Amniotic epithelial cell (primary cell): ENCODE measurements at regions not wholly inside any gene's neighbourhood (a gene's known extent, or its start where the extent isn't known, plus 50 kb on each side); places are given as distances from the start of the nearest gene placed in this dataset.

Source experiments
- DNase-seq: peaks from one replicate; pipeline ENCODE4 v3.0.0-alpha.2; 2010; ENCODE audit warnings: low read depth

- DNase-seq: no peak
These were observed 89.3 kb upstream of the NKX1-1 start for GRCh38 chr4:1495416-1496115.

GRCh38 chr4:1494416-1495315 lies 88.4 kb upstream of the NKX1-1 start:
- DNase-seq: no peak

GRCh38 chr4:1493540-1494287 lies 87.5 kb upstream of the NKX1-1 start:
- no peak for DNase-seq

GRCh38 chr4:1492651-1493539 lies 86.7 kb upstream of the NKX1-1 start:
- DNase-seq: no peak

- no peak for DNase-seq
These were observed 85.9 kb upstream of the NKX1-1 start for GRCh38 chr4:1492142-1492457.

- DNase-seq: no peak
These were observed 85.3 kb upstream of the NKX1-1 start for GRCh38 chr4:1491328-1492141.

- no peak for DNase-seq
These were observed 84.5 kb upstream of the NKX1-1 start for GRCh38 chr4:1490654-1491327.

GRCh38 chr4:1490011-1490653 lies 83.9 kb upstream of the NKX1-1 start:
- DNase-seq: no peak

- no peak for DNase-seq
These were observed 83.4 kb upstream of the NKX1-1 start for GRCh38 chr4:1489639-1489995.

GRCh38 chr4:1488831-1489638 lies 82.8 kb upstream of the NKX1-1 start:
- DNase-seq: no peak

- DNase-seq: no peak
These were observed 82.1 kb upstream of the NKX1-1 start for GRCh38 chr4:1488357-1488756.

- no peak for DNase-seq
These were observed 81.5 kb upstream of the NKX1-1 start for GRCh38 chr4:1487761-1488160.

GRCh38 chr4:1487106-1487505 lies 80.9 kb upstream of the NKX1-1 start:
- no peak for DNase-seq

- DNase-seq: no peak
These were observed 79.0 kb upstream of the NKX1-1 start for GRCh38 chr4:1485280-1485679.

- DNase-seq: no peak
These were observed 74.5 kb upstream of the NKX1-1 start for GRCh38 chr4:1480720-1481119.

GRCh38 chr4:1479454-1479853 lies 73.2 kb upstream of the NKX1-1 start:
- no peak for DNase-seq

GRCh38 chr4:1478766-1479355 lies 72.6 kb upstream of the NKX1-1 start:
- DNase-seq: no peak

GRCh38 chr4:1477045-1477840 lies 71.0 kb upstream of the NKX1-1 start:
- DNase-seq: no peak
